ENCODE measurements at regions not wholly inside any gene's neighbourhood (a gene's known extent, or its start where the extent isn't known, plus 50 kb on each side); places are given as distances from the start of the nearest gene placed in this dataset.

DNA sequence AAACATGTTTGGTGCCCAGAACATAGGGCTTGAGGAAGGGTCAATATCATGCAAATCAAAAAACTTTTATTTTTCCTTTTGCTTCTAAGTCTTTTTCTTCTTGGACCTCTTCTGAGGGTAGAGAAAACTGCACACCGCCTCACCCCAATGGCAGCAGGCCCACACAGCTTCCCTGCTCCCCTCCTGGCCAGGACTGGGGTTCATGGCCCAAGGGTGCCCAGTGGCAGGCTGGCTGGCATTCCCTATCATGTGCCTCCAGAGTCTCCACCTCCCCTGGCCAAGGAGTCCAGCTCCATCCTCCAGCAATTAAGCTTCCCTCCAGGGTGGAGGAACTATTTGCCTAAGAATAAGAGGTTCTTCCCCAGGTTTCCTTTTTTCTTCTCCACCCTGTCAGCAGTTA lies 529.6 kb upstream of the SPANXN1 start:
- TF ChIP-seq, protein P1, sequence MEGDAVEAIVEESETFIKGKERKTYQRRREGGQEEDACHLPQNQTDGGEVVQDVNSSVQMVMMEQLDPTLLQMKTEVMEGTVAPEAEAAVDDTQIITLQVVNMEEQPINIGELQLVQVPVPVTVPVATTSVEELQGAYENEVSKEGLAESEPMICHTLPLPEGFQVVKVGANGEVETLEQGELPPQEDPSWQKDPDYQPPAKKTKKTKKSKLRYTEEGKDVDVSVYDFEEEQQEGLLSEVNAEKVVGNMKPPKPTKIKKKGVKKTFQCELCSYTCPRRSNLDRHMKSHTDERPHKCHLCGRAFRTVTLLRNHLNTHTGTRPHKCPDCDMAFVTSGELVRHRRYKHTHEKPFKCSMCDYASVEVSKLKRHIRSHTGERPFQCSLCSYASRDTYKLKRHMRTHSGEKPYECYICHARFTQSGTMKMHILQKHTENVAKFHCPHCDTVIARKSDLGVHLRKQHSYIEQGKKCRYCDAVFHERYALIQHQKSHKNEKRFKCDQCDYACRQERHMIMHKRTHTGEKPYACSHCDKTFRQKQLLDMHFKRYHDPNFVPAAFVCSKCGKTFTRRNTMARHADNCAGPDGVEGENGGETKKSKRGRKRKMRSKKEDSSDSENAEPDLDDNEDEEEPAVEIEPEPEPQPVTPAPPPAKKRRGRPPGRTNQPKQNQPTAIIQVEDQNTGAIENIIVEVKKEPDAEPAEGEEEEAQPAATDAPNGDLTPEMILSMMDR (IDR thresholded peaks at IDR 0.05 in 2 of 3, conservative IDR thresholded peaks at IDR 0.05 in 1 of 3; ENCODE audit: borderline replicate concordance in 1 of 3, insufficient read depth in 1 of 3, low read depth in 2 of 3, low read length in 2 of 3), result no peak
- TF ChIP-seq, protein P2, sequence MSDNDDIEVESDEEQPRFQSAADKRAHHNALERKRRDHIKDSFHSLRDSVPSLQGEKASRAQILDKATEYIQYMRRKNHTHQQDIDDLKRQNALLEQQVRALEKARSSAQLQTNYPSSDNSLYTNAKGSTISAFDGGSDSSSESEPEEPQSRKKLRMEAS (IDR thresholded peaks at IDR 0.05), result no peak
- TF ChIP-seq EZH2 (IDR thresholded peaks at IDR 0.05) (no peak), JUND (IDR thresholded peaks at IDR 0.05) (no peak), SP1 (IDR thresholded peaks at IDR 0.05; ENCODE audit: low read depth) (no peak)
